Neural cell (in vitro differentiated cells): ENCODE measurements at regions not wholly inside any gene's neighbourhood (a gene's known extent, or its start where the extent isn't known, plus 50 kb on each side); places are given as distances from the start of the nearest gene placed in this dataset.

Experiments used
- EP300 ChIP-seq: fragments of 450-650 bp; conservative IDR thresholded peaks from 2 replicates; pipeline ENCODE4 v1.6.1; 2014; ENCODE audit warnings: antibody characterized with exemption, mild to moderate bottlenecking, moderate library complexity; ENCODE audit not compliant: poor library complexity, severe bottlenecking
- EZH2 ChIP-seq: fragments of 200-600, 300-800 bp; shearing (Covaris generic), sonication (generic); IDR thresholded peaks from 2 replicates; pipeline ENCODE4 v1.6.1; 2014; ENCODE audit warnings: antibody characterized with exemption, low read length, borderline replicate concordance, mild to moderate bottlenecking; ENCODE audit not compliant: insufficient read depth, poor library complexity, severe bottlenecking
- RAD21 ChIP-seq: fragments of 450-650 bp; conservative IDR thresholded peaks from 2 replicates; pipeline ENCODE4 v1.6.1; 2014; ENCODE audit warnings: antibody characterized with exemption, mild to moderate bottlenecking, moderate library complexity
- SMC3 ChIP-seq: fragments of 450-650 bp; conservative IDR thresholded peaks from 2 replicates; pipeline ENCODE4 v1.6.1; 2014; ENCODE audit warnings: antibody characterized with exemption, mild to moderate bottlenecking, moderate library complexity; ENCODE audit not compliant: poor library complexity
- TF ChIP-seq, protein P1 (sequence below): fragments of 450-650 bp; IDR thresholded peaks from 2 replicates; pipeline ENCODE4 v1.5.1; 2014; ENCODE audit warnings: antibody characterized with exemption, mild to moderate bottlenecking, moderate library complexity; ENCODE audit not compliant: poor library complexity, severe bottlenecking

- TF ChIP-seq RAD21, result no peak
- TF ChIP-seq, protein P1, sequence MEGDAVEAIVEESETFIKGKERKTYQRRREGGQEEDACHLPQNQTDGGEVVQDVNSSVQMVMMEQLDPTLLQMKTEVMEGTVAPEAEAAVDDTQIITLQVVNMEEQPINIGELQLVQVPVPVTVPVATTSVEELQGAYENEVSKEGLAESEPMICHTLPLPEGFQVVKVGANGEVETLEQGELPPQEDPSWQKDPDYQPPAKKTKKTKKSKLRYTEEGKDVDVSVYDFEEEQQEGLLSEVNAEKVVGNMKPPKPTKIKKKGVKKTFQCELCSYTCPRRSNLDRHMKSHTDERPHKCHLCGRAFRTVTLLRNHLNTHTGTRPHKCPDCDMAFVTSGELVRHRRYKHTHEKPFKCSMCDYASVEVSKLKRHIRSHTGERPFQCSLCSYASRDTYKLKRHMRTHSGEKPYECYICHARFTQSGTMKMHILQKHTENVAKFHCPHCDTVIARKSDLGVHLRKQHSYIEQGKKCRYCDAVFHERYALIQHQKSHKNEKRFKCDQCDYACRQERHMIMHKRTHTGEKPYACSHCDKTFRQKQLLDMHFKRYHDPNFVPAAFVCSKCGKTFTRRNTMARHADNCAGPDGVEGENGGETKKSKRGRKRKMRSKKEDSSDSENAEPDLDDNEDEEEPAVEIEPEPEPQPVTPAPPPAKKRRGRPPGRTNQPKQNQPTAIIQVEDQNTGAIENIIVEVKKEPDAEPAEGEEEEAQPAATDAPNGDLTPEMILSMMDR, result no peak
- no peak for TF ChIP-seq EZH2
- TF ChIP-seq SMC3, result no peak
- TF ChIP-seq EP300, result no peak
Measured at GRCh38 chr2:64836566-64836965, 152.6 kb upstream of the SLC1A4 start.
